ENCODE measurements at regions not wholly inside any gene's neighbourhood (a gene's known extent, or its start where the extent isn't known, plus 50 kb on each side); places are given as distances from the start of the nearest gene placed in this dataset.

- no peak overlapping the region for H3K27ac ChIP-seq (ENCODE audit: low read depth in 1 of 2, low read length in 2 of 2)
- no peaks in the 10 kb centered on the region for H3K4me1 ChIP-seq (ENCODE audit: control insufficient read depth in 4 of 4, insufficient read depth in 4 of 4, low read length in 3 of 4)
- 79% methylated on average over 2 of the region's 2 CpGs for WGBS
- no peak overlapping the region for H3K4me3 ChIP-seq (ENCODE audit: low read depth in 1 of 3, low read length in 3 of 3)
- TF ChIP-seq EGR1 (IDR thresholded peaks at IDR 0.05; ENCODE audit: low read depth in 2 of 2) = no peak
- no peak for TF ChIP-seq MAX (IDR thresholded peaks at IDR 0.05)
- TF ChIP-seq ATF3 (IDR thresholded peaks at IDR 0.05) = no peak
- no peak for TF ChIP-seq YY1 (IDR thresholded peaks at IDR 0.05)
- no peak for TF ChIP-seq TAF1 (conservative IDR thresholded peaks at IDR 0.05)
- no peak for TF ChIP-seq CTCF (IDR thresholded peaks at IDR 0.05; ENCODE audit: low read depth, low read length, missing input control)
- TF ChIP-seq RXRA (IDR thresholded peaks at IDR 0.05) = no peak
- no peak for TF ChIP-seq RAD21 (IDR thresholded peaks at IDR 0.05)
- no peak for TF ChIP-seq HNF4A (conservative IDR thresholded peaks at IDR 0.05)
- no peak for TF ChIP-seq GABPA (IDR thresholded peaks at IDR 0.05 in 1 of 2, conservative IDR thresholded peaks at IDR 0.05 in 1 of 2)
- no peak for TF ChIP-seq SP1 (IDR thresholded peaks at IDR 0.05)
- TF ChIP-seq FOXA1 (IDR thresholded peaks at IDR 0.05) = no peak
- no peak for TF ChIP-seq JUND (IDR thresholded peaks at IDR 0.05)
- TF ChIP-seq FOXA2 (IDR thresholded peaks at IDR 0.05) = no peak
- no peak for TF ChIP-seq ZBTB33 (IDR thresholded peaks at IDR 0.05)
- no peak for TF ChIP-seq REST (IDR thresholded peaks at IDR 0.05)
- no peak for TF ChIP-seq HNF4G (IDR thresholded peaks at IDR 0.05)
- TF ChIP-seq NR2F2 (IDR thresholded peaks at IDR 0.05) = no peak
- DNase-seq (ENCODE audit: low spot score) = no peak
- H3K9me3 ChIP-seq (ENCODE audit: control insufficient read depth in 4 of 4, low read length in 3 of 4) = no peaks in the 10 kb centered on the region
- no peak overlapping the region for H3K9ac ChIP-seq (ENCODE audit: low read depth in 1 of 2, low read length in 2 of 2)
- no peaks in the 10 kb centered on the region for H3K27me3 ChIP-seq (ENCODE audit: control insufficient read depth in 4 of 4, insufficient read depth in 4 of 4, low read length in 3 of 4)
- H3K36me3 ChIP-seq (ENCODE audit: control insufficient read depth in 4 of 4, insufficient read depth in 3 of 4, low read depth in 1 of 4, low read length in 3 of 4) = no peaks in the 10 kb centered on the region
These were observed 225.0 kb upstream of the DOK6 start for GRCh38 chr18:69175681-69176080.
